GM18907 (cell line): ENCODE measurements at regions not wholly inside any gene's neighbourhood (a gene's known extent, or its start where the extent isn't known, plus 50 kb on each side); places are given as distances from the start of the nearest gene placed in this dataset.

Experiments used
- ATAC-seq: cut with Tn5 transposase; IDR thresholded peaks from one replicate; pipeline ENCODE4 v1.9.1; 2021; ENCODE audit warnings: mild to moderate bottlenecking, moderate library complexity; ENCODE audit not compliant: unreplicated experiment

GRCh38 chr12:115160271-115161128 lies 476.5 kb upstream of the TBX3 start:
- ATAC-seq: no peak

GRCh38 chr12:115158816-115159215 lies 474.8 kb upstream of the TBX3 start:
- ATAC-seq: no peak

- no peak for ATAC-seq
These were observed 472.0 kb upstream of the TBX3 start for GRCh38 chr12:115155665-115156645.

GRCh38 chr12:115149685-115150378 lies 465.9 kb upstream of the TBX3 start:
- ATAC-seq: no peak

GRCh38 chr12:115149279-115149678 lies 465.3 kb upstream of the TBX3 start:
- ATAC-seq: no peak

GRCh38 chr12:115147916-115148315 lies 463.9 kb upstream of the TBX3 start:
- no peak for ATAC-seq

GRCh38 chr12:115146453-115146852 lies 462.5 kb upstream of the TBX3 start:
- no peak for ATAC-seq

GRCh38 chr12:115144425-115144824 lies 460.4 kb upstream of the TBX3 start:
- no peak for ATAC-seq

GRCh38 chr12:115140981-115141655 lies 457.1 kb upstream of the TBX3 start:
- no peak for ATAC-seq

GRCh38 chr12:115137812-115138521 lies 454.0 kb upstream of the TBX3 start:
- ATAC-seq: no peak

GRCh38 chr12:115135800-115136211 lies 451.8 kb upstream of the TBX3 start:
- no peak for ATAC-seq

GRCh38 chr12:115134298-115134697 lies 450.3 kb upstream of the TBX3 start:
- no peak for ATAC-seq

- no peak for ATAC-seq
These were observed 448.9 kb upstream of the TBX3 start for GRCh38 chr12:115132905-115133304.

GRCh38 chr12:115132145-115132544 lies 448.2 kb upstream of the TBX3 start:
- ATAC-seq: no peak

GRCh38 chr12:115129727-115130126 lies 445.8 kb upstream of the TBX3 start:
- ATAC-seq: no peak

- ATAC-seq: no peak
These were observed 437.1 kb upstream of the TBX3 start for GRCh38 chr12:115121053-115121452.

- ATAC-seq: no peak
These were observed 434.3 kb upstream of the TBX3 start for GRCh38 chr12:115118177-115118724.

- no peak for ATAC-seq
These were observed 430.2 kb upstream of the TBX3 start for GRCh38 chr12:115114140-115114539.

- ATAC-seq: no peak
These were observed 425.9 kb upstream of the TBX3 start for GRCh38 chr12:115109863-115110262.
